GM12872 (cell line): ENCODE measurements at regions not wholly inside any gene's neighbourhood (a gene's known extent, or its start where the extent isn't known, plus 50 kb on each side); places are given as distances from the start of the nearest gene placed in this dataset.

Source experiments
- CTCF ChIP-seq: IDR thresholded peaks from 3 replicates; pipeline ENCODE4 v1.5.1; 2011; ENCODE audit warnings: low read depth, mild to moderate bottlenecking, low read length, moderate library complexity; ENCODE audit not compliant: insufficient read depth

GRCh38 chr13:82847595-82847994 is 1034.7 kb downstream of the SLITRK1 start:
- no peak for TF ChIP-seq CTCF

- no peak for TF ChIP-seq CTCF
Observed at GRCh38 chr13:82833923-82834322, 1048.4 kb downstream of the SLITRK1 start.

GRCh38 chr13:82829040-82829439 is 1053.2 kb downstream of the SLITRK1 start:
- TF ChIP-seq CTCF, result no peak

- no peak for TF ChIP-seq CTCF
Observed at GRCh38 chr13:82827724-82828123, 1054.5 kb downstream of the SLITRK1 start.

GRCh38 chr13:82822935-82823334 is 1059.3 kb downstream of the SLITRK1 start:
- TF ChIP-seq CTCF, result no peak

GRCh38 chr13:82817133-82817532 is 1065.1 kb downstream of the SLITRK1 start:
- no peak for TF ChIP-seq CTCF

- TF ChIP-seq CTCF, result no peak
Observed at GRCh38 chr13:82815791-82816190, 1066.5 kb downstream of the SLITRK1 start.

- TF ChIP-seq CTCF, result no peak
Observed at GRCh38 chr13:82803341-82803740, 1078.9 kb downstream of the SLITRK1 start.
